Heart left ventricle (tissue), 16 donors: ENCODE measurements at regions not wholly inside any gene's neighbourhood (a gene's known extent, or its start where the extent isn't known, plus 50 kb on each side); places are given as distances from the start of the nearest gene placed in this dataset.

ENCODE experiments used
- ATAC-seq, 4 donors: fragments of 200-7000 bp; cut with Tn5 transposase; one replicate each; pipeline ENCODE4 v1.9.1; 2020 to 2022; ENCODE audit warnings: moderate library complexity in 4 of 4, mild to moderate bottlenecking in 3 of 4, moderate number of reproducible peaks in 1 of 4
- DNase-seq, 5 donors: peaks; one replicate each; pipeline ENCODE4 v3.0.0-alpha.2; 2020
- H3K27ac ChIP-seq, 12 donors: fragments of 200-600 bp; sonication (generic) in 4 of 12; one replicate each; pipeline versions ENCODE4 v1.5.0 to v1.8.0; 2016 to 2022; ENCODE audit warnings: mild to moderate bottlenecking in 2 of 12
- H3K27me3 ChIP-seq, 9 donors: fragments of 200-600 bp; sonication (generic) in 2 of 9; one replicate each; pipeline versions ENCODE4 v1.5.1 to v1.8.0; 2016 to 2022; ENCODE audit warnings: mild to moderate bottlenecking in 3 of 9
- H3K36me3 ChIP-seq, 9 donors: fragments of 200-600 bp; sonication (generic) in 2 of 9; one replicate each; pipeline versions ENCODE4 v1.5.0 to v1.8.0; 2018 to 2022; ENCODE audit warnings: mild to moderate bottlenecking in 2 of 9
- H3K4me1 ChIP-seq, 12 donors: fragments of 200-600 bp; sonication (generic) in 4 of 12; one replicate each; pipeline versions ENCODE4 v1.5.0 to v1.8.0; 2016 to 2022; ENCODE audit warnings: mild to moderate bottlenecking in 3 of 12
- H3K4me3 ChIP-seq, 12 donors: fragments of 200-600 bp; sonication (generic) in 4 of 12; one replicate each; pipeline versions ENCODE4 v1.5.0 to v1.8.0; 2017 to 2022; ENCODE audit warnings: mild to moderate bottlenecking in 9 of 12, moderate library complexity in 4 of 12
- H3K9me3 ChIP-seq, 12 donors: fragments of 200-600 bp; sonication (generic) in 4 of 12; one replicate each; pipeline versions ENCODE4 v1.5.0 to v1.8.0; 2016 to 2022; ENCODE audit warnings: mild to moderate bottlenecking in 1 of 12
- POLR2A ChIP-seq, 2 donors: fragments of 450-650 bp; IDR thresholded peaks; one replicate each; pipeline ENCODE4 v1.6.1; 2017; ENCODE audit warnings: antibody characterized with exemption in 2 of 2, mild to moderate bottlenecking in 2 of 2, moderate library complexity in 2 of 2
- WGBS, 4 donors: extraction: QIAGEN DNeasy Blood & Tissue Kit in 2 of 4; methylation state at CpG; one replicate each; pipeline versions ENCODE4 v1.1.5 to v1.1.7; 2013 to 2018; 5-methylcytosine and 5-hydroxymethylcytosine counted together
- intact Hi-C, 10 donors: fragments of 100-400 bp; cut with DNase I; formaldehyde crosslinking; loops; one replicate each; pipeline versions ENCODE4 v1.11.1 to v1.14.2; 2022
- TF ChIP-seq, protein P1 (sequence below), 12 donors: fragments of 200-600 bp; sonication (generic) in 4 of 12; IDR thresholded peaks; one replicate each; pipeline versions ENCODE4 v1.5.0 to v1.8.0; 2018 to 2022; ENCODE audit warnings: antibody characterized with exemption in 12 of 12, mild to moderate bottlenecking in 5 of 12
- donor health status: ischemic (EF 13 %, LVEDD 7.1; RV severe dilation, severe dysfunction).
- donor health status: healthy with polysubstance abuse.
- donor health status: DM: no; HTN: yes; CAD: no.
- donor health status: DM: no; HTN: no; CAD: no.
- donor health status: ischemic (EF 25% LVEDD 6.9; RV normal size, moderate dysfunction).
- donor health status: ischemic (EF 25% LVEDD 5.7; RV mildly dilated, moderate dysfunction).
- donor health status: healthy.
- donor health status: DM: yes; HTN: yes; CAD: no.
- donor health status: ischemic (EF 35%, LVEDD 5.7; RV mildly dilated, moderate dysfunction).
- donor health status: nonischemic (EF 11% LVEDD 7.7; RV severe dilation, severe dysfunction).
- donor health status: DM: yes; HTN: yes; CAD: no.
- donor health status: PGD.
- donor health status: ischemic (EF 29% LVEDD 5.4; RV normal size, mild dysfunction).
- donor health status: nonischemic (EF 23%, LVEDD 6.1; RV moderate dilation, normal function).

DNA sequence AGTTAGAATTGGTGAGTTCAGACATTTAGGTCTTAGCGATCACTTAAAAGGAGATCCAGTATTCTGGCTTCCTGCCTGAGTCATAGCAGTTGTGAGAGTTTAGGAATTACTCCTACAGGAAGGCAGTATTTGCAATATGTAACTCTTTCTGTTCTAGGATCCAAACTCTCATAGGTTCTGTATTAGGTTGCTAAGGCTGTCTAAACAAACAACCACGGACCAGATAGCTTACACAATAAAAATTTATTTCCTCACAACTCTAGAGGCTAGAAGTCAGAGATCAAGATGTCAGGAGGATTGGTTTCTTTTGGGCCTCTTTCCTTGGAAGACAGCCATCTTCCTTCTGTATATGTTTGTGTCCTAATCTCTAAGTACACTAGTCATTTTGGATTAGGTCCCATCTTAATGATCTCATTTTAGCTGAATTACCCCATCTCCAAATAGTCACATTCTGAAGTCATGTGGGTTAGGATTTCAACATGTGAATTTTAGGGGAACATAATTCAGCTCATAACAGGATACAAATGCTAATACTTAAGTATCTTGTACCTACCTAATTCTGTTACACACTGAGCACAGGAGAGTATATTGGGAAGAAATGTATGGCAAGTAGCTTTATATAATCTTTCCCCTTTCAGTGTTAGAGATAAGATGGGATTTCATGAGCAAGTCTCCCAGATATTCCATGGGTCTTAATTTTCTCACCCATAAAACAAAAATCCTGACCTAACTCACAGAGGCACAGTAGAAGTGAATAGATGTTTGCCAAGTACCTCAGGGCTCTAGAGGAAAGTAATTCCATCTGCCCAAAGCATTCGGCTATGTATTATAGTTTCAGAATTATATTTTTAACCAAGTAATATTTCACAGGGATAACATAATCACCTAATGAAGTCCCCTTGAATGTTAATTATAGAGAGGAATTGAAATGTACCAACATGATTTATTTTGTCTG lies 144.4 kb downstream of the PTBP2 start:
- no peak for TF ChIP-seq POLR2A (IDR thresholded peaks at IDR 0.05)
- TF ChIP-seq, protein P1, sequence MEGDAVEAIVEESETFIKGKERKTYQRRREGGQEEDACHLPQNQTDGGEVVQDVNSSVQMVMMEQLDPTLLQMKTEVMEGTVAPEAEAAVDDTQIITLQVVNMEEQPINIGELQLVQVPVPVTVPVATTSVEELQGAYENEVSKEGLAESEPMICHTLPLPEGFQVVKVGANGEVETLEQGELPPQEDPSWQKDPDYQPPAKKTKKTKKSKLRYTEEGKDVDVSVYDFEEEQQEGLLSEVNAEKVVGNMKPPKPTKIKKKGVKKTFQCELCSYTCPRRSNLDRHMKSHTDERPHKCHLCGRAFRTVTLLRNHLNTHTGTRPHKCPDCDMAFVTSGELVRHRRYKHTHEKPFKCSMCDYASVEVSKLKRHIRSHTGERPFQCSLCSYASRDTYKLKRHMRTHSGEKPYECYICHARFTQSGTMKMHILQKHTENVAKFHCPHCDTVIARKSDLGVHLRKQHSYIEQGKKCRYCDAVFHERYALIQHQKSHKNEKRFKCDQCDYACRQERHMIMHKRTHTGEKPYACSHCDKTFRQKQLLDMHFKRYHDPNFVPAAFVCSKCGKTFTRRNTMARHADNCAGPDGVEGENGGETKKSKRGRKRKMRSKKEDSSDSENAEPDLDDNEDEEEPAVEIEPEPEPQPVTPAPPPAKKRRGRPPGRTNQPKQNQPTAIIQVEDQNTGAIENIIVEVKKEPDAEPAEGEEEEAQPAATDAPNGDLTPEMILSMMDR (IDR thresholded peaks at IDR 0.05), result no peak
- H3K9me3 ChIP-seq, result peaks cover 0 to 22% (median under 1%) of the 10 kb centered on the region in 12 donors
- H3K4me3 ChIP-seq, result no peak overlapping the region
- H3K36me3 ChIP-seq, result no peaks in the 10 kb centered on the region
- intact Hi-C loops, result no loop called here
- DNase-seq, result no peak
- ATAC-seq, result peak; percentile 51 to 95 (median 76)
- no peaks in the 10 kb centered on the region for H3K4me1 ChIP-seq
- 44 to 60% (median 51%) methylated on average over 3 of the region's 3 CpGs for WGBS, 4 donors
- H3K27ac ChIP-seq, result peak overlapping the region in 7 of 12 donors; percentile 16 to 46 (median 25)
- no peaks in the 10 kb centered on the region for H3K27me3 ChIP-seq

DNA sequence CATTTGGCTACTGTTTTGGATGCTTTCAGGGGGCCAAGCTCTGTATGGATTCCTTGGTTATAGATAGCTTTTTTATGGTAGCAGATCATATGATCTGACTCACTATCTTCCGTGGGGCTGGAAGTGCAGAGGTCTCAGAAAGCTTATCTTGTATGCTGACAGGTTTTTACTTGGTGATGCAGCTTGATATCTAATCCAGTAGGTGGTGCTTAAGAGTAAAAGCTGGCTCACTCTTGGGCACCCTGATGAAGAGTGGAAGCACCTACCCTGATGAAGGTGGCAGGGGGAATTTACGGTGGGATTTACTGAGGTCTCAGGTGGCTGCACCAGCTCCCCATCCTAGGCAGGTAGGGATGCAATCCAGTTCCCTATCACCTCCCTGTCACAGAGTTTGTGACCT lies 151.2 kb downstream of the PTBP2 start:
- no peak overlapping the region for H3K27ac ChIP-seq
- H3K27me3 ChIP-seq, result no peaks in the 10 kb centered on the region
- no peaks in the 10 kb centered on the region for H3K4me1 ChIP-seq
- WGBS, 4 donors, result 71 to 84% (median 77%) methylated on average over 2 of the region's 2 CpGs
- no peak for ATAC-seq
- peaks cover 0 to 36% (median 10%) of the 10 kb centered on the region in 12 donors for H3K9me3 ChIP-seq
- intact Hi-C loops, result no loop called here
- TF ChIP-seq POLR2A (IDR thresholded peaks at IDR 0.05), result no peak
- TF ChIP-seq, protein P1 (IDR thresholded peaks at IDR 0.05), result no peak
- no peak overlapping the region for H3K4me3 ChIP-seq
- no peaks in the 10 kb centered on the region for H3K36me3 ChIP-seq
- no peak for DNase-seq

DNA sequence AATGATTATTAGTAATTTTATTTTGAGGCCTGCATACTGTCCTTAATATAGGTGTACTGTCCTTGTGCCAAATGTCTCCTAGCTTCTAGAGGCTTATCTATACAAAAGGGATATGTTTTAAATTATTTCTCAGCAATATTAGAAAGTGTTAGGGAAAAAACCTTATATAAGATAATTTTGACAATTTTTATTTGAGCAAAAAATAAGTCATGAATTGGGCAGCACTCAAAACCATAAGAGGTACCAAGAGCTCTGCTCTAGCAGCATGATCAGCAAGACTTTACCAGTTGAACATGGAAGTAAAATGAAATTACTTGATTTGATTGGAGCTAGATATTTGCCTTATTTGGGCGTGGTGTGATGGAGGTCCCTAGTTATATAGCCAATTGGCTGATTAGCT lies 157.1 kb downstream of the PTBP2 start:
- DNase-seq, result no peak
- intact Hi-C loops, result no loop called here
- peaks cover 0 to 11% (median 0%) of the 10 kb centered on the region in 12 donors for H3K9me3 ChIP-seq
- ATAC-seq, result no peak
- H3K36me3 ChIP-seq, result no peaks in the 10 kb centered on the region
- TF ChIP-seq POLR2A (IDR thresholded peaks at IDR 0.05), result no peak
- TF ChIP-seq, protein P1 (IDR thresholded peaks at IDR 0.05), result no peak
- no peaks in the 10 kb centered on the region for H3K4me1 ChIP-seq
- H3K27ac ChIP-seq, result no peak overlapping the region
- WGBS, 4 donors, result 66 to 77% (median 72%) methylated on average over 1 of the region's 1 CpG
- H3K27me3 ChIP-seq, result no peaks in the 10 kb centered on the region
- no peak overlapping the region for H3K4me3 ChIP-seq

DNA sequence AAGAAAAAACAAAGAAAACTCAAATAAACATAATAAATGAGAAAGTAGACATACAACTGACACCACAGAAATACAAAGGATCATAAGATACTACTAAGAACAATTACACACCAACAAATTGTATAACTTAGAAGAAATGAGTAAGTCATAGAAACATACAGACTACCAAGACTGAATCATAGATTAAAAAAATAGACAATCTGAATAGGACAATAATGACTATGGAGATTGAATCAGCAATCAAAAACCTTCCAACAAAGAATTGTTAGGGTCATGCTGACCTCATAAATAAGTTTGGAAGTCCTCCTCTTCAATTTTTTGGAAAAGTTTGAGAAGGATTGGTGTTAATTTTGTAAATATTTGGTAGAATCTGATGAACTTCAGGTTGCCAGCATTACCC lies 159.0 kb downstream of the PTBP2 start:
- TF ChIP-seq POLR2A (IDR thresholded peaks at IDR 0.05), result no peak
- TF ChIP-seq, protein P1 (IDR thresholded peaks at IDR 0.05), result no peak
- Histone ChIP-seq H3K27me3 (no peaks in the 10 kb centered on the region), H3K27ac (no peak overlapping the region), H3K4me1 (no peaks in the 10 kb centered on the region), H3K9me3 (peaks cover 0 to 11% (median 0%) of the 10 kb centered on the region in 12 donors), H3K36me3 (no peaks in the 10 kb centered on the region), H3K4me3 (no peak overlapping the region)
- intact Hi-C loops, result no loop called here
- ATAC-seq, result no peak
- DNase-seq, result no peak
